ENCODE measurements at regions not wholly inside any gene's neighbourhood (a gene's known extent, or its start where the extent isn't known, plus 50 kb on each side); places are given as distances from the start of the nearest gene placed in this dataset.

GRCh38 chr1:36664571-36665287, 182.0 kb upstream of the CSF3R start:
- Histone ChIP-seq H3K4me1 (no peaks in the 10 kb centered on the region), H3K36me3 (no peaks in the 10 kb centered on the region), H3K9me3 (no peaks in the 10 kb centered on the region), H3K4me3 (no peak overlapping the region), H3K27ac (no peak overlapping the region), H3K27me3 (peaks cover 0 to 44% of the 10 kb centered on the region in 2 donors)
- no peak for ATAC-seq
- DNase-seq = no peak
- no peak for TF ChIP-seq CTCF (IDR thresholded peaks at IDR 0.05)
- intact Hi-C loops (cut with DNase I) = no loop called here

GRCh38 chr1:36663772-36664430, 181.2 kb upstream of the CSF3R start:
- Histone ChIP-seq H3K4me3 (no peak overlapping the region), H3K27ac (no peak overlapping the region), H3K36me3 (no peaks in the 10 kb centered on the region), H3K4me1 (no peaks in the 10 kb centered on the region), H3K27me3 (peaks cover 0 to 43% of the 10 kb centered on the region in 2 donors), H3K9me3 (no peaks in the 10 kb centered on the region)
- ATAC-seq (no peak), DNase-seq (no peak)
- intact Hi-C loops (cut with DNase I) = no loop called here
- no peak for TF ChIP-seq CTCF (IDR thresholded peaks at IDR 0.05)

DNA sequence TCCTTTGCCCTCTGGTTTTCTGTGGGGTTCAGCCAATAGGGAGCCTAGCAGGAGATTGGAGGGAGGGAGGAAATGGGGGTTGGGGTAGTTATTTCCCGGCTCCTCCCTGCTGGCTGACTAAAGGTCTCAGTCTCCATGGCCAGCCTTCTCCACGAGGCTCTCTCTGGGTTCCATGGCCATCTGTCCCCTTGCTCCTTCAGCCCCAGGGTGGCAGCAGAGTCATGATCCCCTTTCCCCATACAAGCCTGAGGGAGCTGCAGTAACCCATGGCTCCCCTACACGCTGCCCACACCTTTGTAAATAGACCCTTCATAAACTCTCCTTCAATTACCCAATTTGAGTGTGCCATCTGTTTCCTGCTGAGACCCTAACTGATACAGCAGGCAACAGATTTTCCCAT, 176.1 kb upstream of the CSF3R start:
- Histone ChIP-seq H3K36me3 (no peaks in the 10 kb centered on the region), H3K9me3 (no peaks in the 10 kb centered on the region), H3K27ac (no peak overlapping the region), H3K27me3 (peaks cover 0 to 64% of the 10 kb centered on the region in 2 donors), H3K4me3 (no peak overlapping the region), H3K4me1 (no peaks in the 10 kb centered on the region)
- DNase-seq (no peak), ATAC-seq (no peak)
- no peak for TF ChIP-seq CTCF (IDR thresholded peaks at IDR 0.05)
- intact Hi-C loops (cut with DNase I) = no loop called here

DNA sequence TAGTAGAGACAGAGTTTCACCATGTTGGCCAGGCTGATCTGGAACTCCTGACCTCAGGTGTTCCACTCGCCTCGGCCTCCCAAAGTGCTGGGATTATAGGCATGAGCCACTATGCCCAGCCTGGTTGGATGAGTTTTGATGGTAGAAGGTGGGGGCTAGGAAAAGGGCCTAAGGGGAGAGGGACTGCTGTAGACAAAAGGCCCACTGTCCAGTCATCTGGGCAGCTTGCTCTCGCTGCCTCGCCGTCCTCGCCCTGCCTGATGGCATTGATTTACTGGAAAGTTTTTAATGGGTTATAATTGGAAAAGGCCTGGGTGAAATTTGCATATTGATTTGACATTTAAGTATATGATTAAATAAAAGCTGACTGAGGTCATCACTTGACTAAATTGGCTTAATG, 175.1 kb upstream of the CSF3R start:
- Histone ChIP-seq H3K27ac (no peak overlapping the region), H3K9me3 (no peaks in the 10 kb centered on the region), H3K4me1 (no peaks in the 10 kb centered on the region), H3K4me3 (no peak overlapping the region), H3K27me3 (peaks cover 0 to 69% of the 10 kb centered on the region in 2 donors), H3K36me3 (no peaks in the 10 kb centered on the region)
- no peak for ATAC-seq
- no peak for DNase-seq
- intact Hi-C loops (cut with DNase I) = no loop called here
- no peak for TF ChIP-seq CTCF (IDR thresholded peaks at IDR 0.05)

GRCh38 chr1:36656838-36657237, 174.1 kb upstream of the CSF3R start:
- Histone ChIP-seq H3K36me3 (no peaks in the 10 kb centered on the region), H3K27ac (no peak overlapping the region), H3K27me3 (peaks cover 0 to 76% of the 10 kb centered on the region in 2 donors), H3K4me1 (no peaks in the 10 kb centered on the region), H3K4me3 (no peak overlapping the region), H3K9me3 (no peaks in the 10 kb centered on the region)
- DNase-seq (no peak), ATAC-seq (no peak)
- intact Hi-C loops (cut with DNase I) = no loop called here
- no peak for TF ChIP-seq CTCF (IDR thresholded peaks at IDR 0.05)

All from left lung (tissue), 4 donors.